Dermis blood vessel endothelial cell (primary cell): ENCODE measurements at regions not wholly inside any gene's neighbourhood (a gene's known extent, or its start where the extent isn't known, plus 50 kb on each side); places are given as distances from the start of the nearest gene placed in this dataset.
"Not testable (repeated sequence)": the region's sequence is repeated elsewhere in the genome, so short reads cannot be mapped to it uniquely, and the experiment has no call there.

Experiments
- DNase-seq: peaks from one replicate; pipeline ENCODE4 v3.0.0; 2010

DNA sequence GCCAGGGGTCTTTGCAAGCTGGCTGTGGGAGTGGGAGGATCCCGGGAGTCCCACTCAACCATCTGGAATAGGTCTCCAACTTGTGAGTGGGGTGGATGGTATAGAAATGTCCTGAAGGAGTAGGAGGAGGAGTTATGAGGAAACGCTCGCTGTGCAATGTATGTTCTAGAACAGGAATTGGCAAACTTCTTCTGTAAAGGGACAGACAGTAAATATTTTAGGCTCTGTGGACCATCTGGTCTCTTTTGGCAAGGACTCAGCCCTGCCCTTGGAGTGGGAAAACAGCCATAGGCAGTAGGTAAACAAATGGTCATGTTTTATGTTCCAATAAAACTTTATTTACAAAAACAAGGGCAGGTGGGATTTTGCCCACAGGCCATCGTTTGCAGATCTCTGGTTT lies 149.2 kb downstream of the NPIPB5 start:
- DNase-seq, result no peak

DNA sequence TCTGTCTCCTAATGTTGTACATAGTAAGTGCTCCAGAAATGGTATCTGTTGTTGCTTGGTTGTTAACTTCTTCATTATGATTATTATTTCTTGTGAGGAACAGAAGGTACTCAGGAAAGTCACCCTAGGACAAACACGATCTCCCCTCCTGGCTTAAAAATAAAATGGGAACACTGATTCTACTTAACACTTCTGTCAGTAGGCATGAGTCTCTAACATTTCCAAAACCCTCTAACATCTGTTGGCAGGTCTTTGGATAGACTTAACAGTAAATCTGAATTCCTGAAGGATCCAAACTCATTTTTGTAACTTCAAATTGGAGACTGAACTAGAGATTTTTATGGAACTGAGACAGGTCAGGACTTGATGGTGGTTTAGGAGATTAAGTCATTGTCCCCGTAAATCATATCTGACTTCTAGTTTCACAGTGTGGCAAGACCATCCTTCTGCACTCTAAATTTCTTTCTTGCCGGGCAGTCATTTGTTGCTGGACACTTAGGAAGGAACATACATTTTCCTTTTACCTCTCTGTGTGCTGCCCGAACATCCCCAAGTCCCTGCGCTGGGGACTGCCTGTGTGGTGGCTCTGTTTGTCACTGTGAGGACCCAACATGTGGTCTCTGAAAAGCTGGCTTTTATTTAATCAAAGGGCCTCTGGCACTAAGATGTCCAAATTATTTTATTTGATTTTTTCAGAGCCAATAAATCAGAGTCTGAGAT lies 149.9 kb downstream of the NPIPB5 start:
- no peak for DNase-seq

DNA sequence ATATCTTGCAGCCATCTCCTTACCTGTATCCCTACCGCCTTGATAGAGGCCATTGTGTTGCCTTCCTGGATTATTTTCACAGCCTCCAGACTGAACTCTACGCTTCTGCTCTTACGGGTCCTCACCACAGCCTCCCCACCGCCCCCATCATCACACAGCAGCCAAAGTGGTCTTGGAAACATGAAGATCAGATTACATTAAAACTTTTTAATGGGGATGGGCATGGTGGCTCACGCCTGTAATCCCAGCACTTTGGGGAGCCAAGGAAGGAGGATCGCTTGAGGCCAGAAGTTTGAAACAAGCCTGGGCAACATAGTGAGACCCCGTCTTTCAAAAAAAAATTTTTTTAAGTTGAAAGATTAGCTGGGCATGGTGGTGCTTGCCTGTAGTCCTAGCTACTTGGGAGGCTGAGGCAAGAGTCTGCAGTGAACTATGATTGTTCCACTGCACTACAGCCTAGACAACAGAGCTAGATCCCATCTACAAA lies 150.5 kb downstream of the NPIPB5 start:
- no peak for DNase-seq

DNA sequence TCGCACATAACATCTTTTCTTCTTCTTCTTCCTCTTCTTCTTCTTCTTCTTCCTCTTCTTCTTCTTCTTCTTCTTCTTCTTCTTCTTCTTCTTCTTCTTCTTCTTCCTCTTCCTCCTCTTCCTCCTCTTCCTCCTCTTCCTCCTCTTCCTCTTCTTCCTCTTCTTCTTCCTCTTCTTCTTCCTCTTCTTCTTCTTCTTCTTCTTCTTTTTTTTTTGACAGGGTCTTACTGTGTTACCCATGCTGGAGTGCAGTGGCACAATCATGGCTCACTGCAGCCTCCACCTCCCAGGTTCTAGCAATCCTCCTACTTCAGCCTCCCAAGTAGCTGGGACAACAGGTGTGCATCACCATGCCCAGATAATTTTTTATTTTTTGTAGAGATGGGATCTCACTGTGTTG lies 151.0 kb upstream of the HS3ST2 start:
- not testable (repeated sequence) for DNase-seq

DNA sequence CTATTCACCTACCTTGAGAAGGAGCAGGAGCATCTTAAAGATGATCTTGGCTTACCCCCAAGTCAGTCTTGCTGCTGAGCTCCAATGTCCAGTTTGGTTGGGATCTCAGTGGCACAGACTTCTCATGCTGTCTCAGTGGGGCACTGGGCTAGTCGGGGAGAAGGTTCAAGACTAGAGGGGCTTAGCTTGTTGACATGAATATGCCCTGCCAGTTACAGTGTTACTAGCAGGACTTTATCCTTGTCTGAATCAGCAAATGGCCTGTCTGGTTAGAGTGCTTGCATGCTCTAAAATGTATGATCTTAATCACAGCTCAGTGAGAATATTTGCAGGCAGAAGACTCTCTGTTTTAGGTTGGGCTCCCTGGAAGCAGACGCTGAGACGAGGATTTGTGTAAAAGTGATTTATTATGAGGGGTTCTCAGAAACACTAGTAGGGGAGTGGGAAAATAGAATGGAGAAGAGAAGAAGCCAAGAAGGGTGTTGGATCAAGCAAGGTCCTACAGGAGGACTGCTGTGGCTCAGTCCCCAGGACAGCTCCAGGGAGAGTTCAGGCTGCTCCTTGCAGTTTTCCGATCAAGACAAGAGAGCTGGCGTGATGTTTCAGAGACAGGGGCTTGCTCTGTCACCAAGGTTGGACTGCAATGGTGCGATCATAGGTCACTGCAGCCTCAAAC lies 150.4 kb upstream of the HS3ST2 start:
- DNase-seq, result no peak

DNA sequence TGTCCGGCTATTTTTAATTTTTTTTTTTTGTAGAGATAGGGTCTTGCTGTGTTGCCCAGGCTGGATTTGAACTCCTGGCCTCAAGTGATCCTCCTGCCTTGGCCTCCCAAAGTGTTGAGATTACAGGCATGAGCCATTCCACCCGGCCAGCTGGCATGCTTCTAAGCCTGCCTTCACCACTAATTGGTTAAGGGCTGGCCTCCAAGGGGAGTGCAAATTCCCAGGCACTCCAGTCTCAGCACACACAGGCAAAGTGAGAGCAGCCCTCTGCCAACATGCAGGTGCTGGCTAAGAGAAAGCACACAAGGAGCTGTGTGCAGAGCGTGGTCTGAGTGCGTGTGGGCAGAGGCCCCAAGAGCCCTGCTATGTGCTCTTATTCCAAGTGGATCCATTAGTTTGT lies 149.8 kb upstream of the HS3ST2 start:
- no peak for DNase-seq

DNA sequence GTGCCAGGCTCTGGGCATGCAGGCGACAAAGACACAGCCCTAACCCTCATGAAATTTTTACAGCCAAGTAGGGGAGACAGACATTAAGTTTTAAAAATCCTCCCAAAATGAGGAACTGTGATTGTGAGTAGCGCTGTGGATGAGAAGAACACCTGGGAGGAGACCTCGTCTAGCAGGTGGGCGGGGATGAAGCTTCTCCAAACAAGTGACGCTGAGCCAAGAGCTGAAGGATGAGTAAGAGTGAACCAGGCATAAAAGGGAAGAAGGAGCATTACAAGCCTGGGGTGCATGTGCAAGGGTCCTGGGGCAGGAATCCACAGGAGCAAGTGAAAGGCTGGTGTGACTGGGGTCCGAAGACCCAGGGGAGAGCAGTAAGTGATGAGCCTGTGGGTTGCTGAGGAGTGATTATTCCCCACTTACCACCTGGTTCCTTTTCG lies 149.4 kb upstream of the HS3ST2 start:
- DNase-seq, result no peak

DNA sequence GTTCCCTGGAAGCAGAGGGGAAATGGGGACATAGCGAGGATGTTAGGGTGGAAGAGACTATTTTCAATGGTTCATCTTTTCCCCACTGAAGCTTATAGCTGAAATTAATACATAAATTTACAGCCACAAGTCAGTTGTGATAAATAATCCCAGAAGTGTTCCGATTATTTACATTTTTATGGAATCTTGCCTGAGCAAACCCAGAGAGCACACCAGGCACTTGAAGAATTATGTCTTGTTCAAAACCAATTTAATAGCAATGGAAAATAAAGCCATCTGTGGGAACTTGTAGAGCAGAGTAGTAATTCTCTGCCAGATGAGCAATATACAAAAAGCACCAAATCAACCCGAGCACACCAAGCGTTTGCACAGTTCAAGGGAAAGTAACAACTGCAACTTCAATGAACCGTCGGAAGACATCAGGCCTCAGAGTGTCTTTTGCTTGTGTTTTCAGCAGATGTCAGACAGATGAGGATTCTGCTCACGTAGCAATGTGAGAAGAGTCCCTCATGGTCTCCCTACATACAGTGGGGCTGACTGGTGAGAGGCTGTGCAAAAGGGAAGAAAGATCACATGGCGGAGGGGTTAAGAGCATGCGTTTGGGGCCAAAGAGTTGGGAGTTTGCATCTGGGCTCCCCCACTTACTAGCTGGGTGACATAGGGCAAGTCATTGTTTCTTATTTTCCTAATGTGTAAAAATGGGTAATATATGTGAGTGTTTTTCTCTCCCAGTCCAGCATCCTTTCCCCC lies 148.7 kb upstream of the HS3ST2 start:
- DNase-seq, result no peak

DNA sequence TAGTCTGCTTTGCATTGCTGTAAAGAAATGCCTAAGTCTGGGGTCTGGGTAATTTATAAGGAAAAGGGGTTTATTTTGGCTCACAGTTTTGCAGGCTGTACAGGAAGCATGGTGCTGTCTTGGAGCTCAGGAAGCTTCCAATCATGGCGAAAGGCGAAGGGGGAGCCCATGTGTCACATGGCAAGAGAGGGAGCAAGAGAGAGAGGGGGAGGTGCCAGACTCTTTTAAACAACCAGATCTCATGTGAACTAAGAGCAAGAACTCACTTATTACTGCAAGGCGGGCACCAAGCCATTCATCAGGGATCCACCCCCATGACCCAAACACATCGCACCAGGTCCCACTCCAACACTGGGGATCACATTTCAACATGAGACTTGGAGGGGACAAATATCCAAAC lies 148.2 kb upstream of the HS3ST2 start:
- no peak for DNase-seq

DNA sequence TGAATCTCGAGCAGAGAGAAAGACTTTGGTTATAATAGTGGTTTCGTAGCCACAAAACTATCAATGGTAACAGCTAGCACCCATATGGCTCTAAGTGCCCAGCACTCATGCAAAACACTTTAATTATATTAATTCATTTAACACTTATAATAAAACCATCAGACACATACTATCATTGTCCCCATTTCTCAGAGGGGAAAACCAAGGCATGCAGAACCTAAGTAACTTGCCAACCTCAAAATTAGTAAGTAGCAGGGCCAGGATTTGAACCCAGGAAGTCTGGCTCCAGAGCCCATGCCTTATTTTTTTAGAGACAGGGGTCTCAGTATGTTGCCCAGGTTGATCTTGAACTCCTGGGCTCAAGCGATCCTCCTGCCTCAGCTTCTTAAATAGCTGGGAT lies 145.6 kb upstream of the HS3ST2 start:
- no peak for DNase-seq

DNA sequence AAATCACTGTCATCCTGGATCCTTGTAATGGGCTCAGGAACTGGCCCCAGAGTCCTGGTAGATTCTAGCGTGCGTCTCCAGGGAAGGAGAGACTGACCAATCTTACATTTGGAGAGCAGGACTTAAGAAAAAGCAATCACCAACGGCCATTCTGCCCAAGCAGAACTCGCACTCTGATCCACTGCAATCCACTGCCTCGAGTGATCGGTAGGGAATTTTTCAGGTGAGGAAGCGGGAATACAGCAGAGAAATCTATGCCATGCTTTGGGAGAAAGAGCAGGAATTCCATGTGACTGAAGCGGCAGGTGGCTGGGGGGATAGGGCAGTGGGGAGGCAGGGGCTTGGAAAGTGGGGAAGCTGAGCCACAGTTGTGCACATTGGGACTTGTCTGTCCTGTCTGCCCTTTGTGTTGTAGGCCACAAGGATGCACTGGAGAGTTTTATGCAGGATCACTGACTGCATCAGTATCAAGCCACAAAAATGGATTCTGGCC lies 143.9 kb upstream of the HS3ST2 start:
- no peak for DNase-seq

DNA sequence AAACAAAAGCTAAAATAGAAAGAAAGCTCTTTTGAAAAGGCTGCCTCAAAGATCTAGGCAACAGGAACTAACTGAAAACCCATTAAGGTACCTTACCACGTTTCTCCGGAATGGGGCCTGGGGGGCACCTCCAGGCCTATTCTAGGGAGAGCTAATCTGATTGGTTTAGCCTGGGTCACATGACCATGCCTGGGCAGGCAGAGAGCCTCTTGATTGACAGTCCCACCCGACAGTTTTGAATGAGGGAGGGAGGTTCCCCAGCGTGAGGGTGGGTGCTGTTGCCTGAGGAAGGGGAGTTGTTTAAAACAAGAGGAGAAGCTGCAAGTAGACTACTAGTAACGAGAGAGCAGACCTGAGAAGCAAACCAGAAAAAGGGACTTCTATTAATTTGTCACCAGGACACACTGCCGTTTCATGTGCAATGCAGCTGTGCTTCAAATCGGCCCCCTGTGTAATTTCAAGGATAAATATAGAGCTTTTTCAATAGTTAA lies 143.4 kb upstream of the HS3ST2 start:
- DNase-seq, result peak; percentile 27

DNA sequence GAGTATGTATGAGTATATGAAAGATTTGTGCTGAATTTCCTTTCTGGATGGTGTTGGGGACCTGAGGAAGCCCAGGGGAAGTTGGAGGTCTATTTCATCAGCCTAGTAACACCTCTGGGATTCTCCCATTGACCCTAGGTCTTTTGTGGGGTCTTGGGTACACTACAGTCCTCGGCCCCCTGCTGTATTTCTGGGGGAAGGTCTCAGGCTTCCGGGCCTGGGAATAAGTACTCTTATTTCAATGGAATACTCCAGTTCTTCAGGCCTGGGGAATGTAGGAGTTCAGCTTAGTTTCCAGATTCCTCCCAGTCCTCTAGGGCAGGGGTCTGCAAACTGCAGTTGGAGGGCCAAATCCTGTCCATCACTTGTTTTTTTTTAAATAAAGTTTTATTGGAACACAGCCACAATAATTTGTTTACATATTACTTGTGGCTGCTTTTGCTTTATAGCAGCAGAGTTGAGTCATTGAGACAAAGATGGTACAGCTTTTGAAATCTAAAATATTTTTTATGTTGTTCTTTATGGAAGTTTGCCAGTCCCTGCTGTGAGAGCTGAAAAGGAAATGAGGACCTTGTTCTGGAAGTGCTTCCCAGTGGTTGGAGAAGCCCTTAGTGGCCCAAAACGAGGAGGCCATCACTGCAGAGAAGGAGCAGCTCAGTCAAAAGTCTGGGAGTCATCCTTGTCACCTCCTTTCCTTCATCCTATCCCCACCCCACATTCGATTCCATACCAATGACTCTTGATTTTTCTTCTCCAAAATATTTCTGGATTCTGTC lies 142.5 kb upstream of the HS3ST2 start:
- DNase-seq, result no peak

DNA sequence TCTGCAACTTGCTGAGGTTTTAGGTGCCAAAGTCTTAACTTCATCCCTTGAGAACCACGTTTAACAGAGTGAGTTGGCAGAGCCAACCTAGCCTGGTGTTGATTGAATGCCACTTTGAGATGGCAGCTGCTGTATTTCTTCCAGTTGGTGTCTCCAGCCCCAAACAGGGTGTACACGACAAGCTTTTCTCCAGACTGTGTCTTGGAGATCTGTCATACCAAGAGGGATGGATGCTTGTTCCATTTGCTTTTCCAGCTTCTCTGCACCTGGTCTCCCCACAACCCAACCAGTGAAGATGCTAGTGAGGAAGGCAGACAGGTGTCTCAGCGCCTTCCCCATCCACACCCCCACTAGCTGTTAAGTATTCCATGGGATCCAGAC lies 141.1 kb upstream of the HS3ST2 start:
- DNase-seq, result no peak

DNA sequence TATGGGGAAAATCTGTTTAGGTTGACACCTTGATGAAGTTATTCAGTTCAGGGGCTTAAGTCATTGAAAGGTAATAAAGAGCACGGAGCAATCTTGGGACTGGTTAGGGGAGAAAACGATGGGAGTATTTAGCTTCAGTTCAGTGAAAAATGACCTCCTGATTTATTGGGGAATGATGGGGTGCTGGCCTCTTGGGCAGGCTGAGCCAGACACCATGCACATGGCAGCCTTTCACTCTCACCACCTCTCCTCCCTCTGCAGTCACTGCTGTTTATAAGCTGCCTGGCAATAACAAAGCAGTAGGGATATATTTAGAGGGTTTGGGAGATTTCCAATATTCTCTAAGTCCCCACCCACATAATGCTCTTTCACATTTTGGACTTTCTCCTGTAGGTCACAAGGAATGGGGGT lies 140.5 kb upstream of the HS3ST2 start:
- no peak for DNase-seq

DNA sequence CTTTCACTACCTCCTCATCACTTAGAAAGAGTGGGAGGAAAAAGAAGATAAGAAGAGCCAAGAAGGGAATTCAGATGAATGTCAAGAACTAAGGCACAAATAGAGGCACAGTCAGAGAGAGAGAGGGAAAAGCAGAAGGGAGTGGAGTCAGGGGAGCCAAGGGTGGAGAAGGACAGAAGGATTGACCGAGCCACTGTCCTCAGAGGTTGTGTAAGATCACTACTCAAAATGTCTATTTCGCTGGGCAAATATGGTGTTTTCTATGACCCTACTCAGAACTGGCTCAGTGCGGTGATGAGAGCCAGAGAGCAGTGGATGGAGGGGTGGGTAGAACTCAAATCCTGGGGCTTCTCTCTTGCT lies 139.2 kb upstream of the HS3ST2 start:
- DNase-seq, result no peak

DNA sequence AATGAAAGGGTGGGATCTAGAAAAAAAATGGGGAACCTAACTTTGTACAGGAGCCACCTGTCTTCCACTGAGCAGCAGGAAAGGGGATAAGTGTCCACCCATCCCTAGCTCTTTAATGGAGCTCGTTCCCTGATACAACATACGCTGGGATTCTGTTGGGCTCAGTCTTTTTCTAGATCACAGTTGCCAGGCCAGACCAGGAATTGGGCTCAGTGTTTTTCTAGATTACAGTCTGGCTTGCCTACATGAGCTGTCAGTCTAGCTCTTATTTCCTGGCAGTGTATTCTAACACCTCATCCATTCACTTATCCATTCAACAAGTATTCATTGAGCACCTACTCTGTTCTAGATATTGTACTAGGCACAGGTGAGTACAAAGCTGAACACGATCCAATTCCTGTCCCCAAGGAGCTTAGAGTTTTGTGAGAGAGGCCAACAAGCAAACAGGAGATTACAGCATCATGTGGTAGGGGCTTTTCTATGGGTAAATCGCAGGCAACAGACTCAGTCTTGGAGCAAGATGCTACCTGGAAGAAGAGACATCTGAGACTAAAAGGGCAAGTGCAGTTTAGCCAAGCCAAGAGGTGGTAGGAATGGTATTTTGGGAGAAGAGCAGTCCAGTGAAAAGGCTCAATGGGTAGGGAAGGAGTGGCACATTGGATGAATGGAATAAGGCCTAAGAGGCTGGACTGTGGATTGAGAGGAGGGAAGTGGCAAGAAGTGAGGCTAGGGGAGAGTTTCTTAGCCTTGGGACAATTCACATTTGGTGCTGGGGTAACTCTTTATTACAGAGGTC lies 138.0 kb upstream of the HS3ST2 start:
- no peak for DNase-seq

DNA sequence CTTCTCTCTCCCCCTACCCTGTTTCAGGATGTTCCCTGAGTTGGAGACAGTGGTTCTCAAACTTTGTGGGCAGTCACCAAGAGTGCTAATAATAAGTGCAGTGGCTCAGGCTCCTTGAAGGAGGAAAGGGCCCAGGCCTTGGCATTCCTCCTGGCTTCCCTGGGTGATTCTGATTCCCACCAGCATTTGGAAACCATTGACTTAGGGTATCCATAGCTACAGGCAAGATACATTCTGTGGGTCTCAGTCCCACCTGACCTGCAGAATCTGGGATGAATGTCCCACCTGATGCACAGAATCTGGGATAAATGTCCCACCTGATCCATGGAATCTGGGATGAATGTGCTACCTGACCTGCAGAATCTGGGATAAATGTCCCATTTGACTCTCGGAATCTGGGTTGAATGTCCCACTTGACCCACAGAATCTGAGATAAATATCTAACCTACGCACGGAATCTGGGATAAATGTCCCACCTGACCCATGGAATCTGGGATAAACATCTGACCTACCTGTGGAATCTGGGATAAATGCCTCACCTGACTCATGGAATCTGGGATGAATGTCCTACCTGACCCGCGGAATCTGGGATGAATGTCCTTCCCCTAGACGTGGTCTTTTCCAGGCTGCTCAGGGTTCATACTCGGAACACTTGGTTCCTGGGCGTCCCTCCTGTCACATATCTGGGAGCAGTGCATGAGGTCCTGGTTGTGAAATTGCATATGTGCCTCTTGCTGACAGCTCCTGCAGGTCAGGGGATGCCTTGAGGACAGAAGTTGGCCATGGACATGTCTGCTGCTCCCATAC lies 136.7 kb upstream of the HS3ST2 start:
- no peak for DNase-seq

DNA sequence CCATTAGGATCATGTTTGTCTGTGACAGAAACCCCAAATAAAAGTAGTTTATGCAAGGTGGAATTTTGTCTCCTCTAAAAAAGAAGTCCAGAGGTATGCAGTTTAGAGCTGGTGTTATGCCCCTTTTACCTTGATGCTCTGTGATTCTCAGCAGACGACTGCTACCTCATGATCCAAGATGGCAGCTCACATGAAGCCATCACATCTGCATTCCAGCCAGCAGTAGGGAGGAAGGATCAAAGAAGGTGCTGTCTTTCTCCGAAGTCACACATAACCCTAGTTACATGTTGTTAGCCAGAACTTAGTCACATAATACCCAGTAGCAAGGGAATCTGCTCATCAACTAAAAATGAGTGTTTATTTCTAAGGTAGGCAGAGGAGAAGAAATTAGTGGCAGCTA lies 135.7 kb upstream of the HS3ST2 start:
- DNase-seq, result no peak

DNA sequence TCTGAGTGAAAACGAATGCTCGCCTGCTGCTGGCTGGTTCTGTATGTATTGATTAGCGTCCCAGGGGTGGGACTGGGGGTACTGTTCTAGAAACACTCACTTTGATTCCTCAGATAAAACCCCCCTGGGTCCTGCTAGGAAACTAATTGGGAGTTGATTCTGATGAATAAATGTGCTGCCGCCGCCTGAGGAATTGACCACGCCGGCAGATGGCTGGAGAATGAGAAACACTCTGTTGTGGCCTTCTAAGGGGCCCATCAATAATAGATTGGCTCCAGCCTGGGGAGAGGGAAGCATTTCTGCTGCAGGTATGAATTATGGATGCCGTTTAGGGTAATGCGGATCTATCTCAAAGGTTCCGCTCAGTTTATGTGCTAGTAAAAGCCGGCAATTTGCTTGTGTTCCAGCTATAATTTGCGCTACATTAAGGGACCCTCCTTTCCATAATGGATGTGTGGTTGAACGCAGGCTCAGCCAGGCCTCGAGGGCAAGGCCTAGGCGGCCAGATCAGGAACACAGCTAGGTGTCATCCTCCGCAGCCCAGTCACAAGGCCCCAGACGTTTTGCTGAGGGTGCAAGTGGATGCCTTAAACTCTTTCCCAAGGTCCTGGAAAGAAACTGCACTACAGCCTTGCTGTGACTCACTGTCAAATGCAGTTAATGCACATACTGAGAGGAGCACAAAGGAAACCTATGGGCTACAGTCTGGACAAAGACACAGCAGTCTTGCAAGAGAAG lies 132.2 kb upstream of the HS3ST2 start:
- DNase-seq, result no peak
